Gastrocnemius medialis (tissue), 4 donors: ENCODE measurements at regions not wholly inside any gene's neighbourhood (a gene's known extent, or its start where the extent isn't known, plus 50 kb on each side); places are given as distances from the start of the nearest gene placed in this dataset.

Experiments used
- POLR2A ChIP-seq, 2 donors: fragments of 450-650 bp; IDR thresholded peaks; one replicate each; pipeline ENCODE4 v1.6.1; 2017; ENCODE audit warnings: antibody characterized with exemption in 2 of 2, mild to moderate bottlenecking in 2 of 2, moderate library complexity in 2 of 2
- TF ChIP-seq, protein P1 (sequence below), 5 experiments: fragments of 450-650 bp in 3 of 5; fragments of 200-600 bp in 2 of 5; sonication (generic) in 2 of 5; IDR thresholded peaks in 4 of 5; conservative IDR thresholded peaks in 1 of 5; 1 replicate in 4 of 5; 2 replicates in 1 of 5; pipeline ENCODE4 v1.5.1; 2016 to 2019; ENCODE audit warnings: antibody characterized with exemption in 5 of 5, mild to moderate bottlenecking in 3 of 5, moderate library complexity in 3 of 5

DNA sequence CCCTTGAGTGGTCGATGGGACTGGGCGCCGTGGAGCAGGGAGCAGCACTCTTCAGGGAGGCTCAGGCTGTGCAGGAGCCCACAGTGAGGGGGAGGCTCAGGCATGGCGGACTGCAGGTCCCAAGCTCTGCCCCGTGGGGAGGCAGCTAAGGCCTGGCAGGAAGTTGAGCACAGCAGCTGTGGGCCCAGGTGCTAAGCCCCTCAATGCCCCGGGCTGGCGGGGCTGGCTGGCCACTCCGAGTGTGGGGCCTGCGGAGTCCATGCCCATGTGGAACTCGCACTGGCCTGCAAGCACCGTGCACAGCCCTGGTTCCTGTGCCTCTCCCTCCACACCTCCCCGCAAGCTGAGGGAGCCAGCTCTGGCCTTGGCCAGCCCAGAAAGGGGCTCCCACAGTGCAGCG is 948.4 kb upstream of the EYS start:
- TF ChIP-seq, protein P1, sequence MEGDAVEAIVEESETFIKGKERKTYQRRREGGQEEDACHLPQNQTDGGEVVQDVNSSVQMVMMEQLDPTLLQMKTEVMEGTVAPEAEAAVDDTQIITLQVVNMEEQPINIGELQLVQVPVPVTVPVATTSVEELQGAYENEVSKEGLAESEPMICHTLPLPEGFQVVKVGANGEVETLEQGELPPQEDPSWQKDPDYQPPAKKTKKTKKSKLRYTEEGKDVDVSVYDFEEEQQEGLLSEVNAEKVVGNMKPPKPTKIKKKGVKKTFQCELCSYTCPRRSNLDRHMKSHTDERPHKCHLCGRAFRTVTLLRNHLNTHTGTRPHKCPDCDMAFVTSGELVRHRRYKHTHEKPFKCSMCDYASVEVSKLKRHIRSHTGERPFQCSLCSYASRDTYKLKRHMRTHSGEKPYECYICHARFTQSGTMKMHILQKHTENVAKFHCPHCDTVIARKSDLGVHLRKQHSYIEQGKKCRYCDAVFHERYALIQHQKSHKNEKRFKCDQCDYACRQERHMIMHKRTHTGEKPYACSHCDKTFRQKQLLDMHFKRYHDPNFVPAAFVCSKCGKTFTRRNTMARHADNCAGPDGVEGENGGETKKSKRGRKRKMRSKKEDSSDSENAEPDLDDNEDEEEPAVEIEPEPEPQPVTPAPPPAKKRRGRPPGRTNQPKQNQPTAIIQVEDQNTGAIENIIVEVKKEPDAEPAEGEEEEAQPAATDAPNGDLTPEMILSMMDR (IDR thresholded peaks at IDR 0.05 in 4 of 5, conservative IDR thresholded peaks at IDR 0.05 in 1 of 5), result no peak
- TF ChIP-seq POLR2A (IDR thresholded peaks at IDR 0.05), result no peak
